Neural cell (in vitro differentiated cells): ENCODE measurements at regions not wholly inside any gene's neighbourhood (a gene's known extent, or its start where the extent isn't known, plus 50 kb on each side); places are given as distances from the start of the nearest gene placed in this dataset.

ENCODE experiments used
- H2AFZ ChIP-seq: fragments of 200-600, 300-800 bp; sonication (generic), shearing (Covaris generic); 2 replicates; pipeline ENCODE4 v1.6.0; 2014; ENCODE audit warnings: low read depth, mild to moderate bottlenecking, antibody characterized with exemption, low read length, moderate library complexity
- H3F3A ChIP-seq: fragments of 200-600 bp; shearing (Covaris generic); 2 replicates; pipeline ENCODE4 v1.6.1; 2016; ENCODE audit warnings: mild to moderate bottlenecking, moderate library complexity, mixed read lengths, antibody characterized with exemption, low read length; ENCODE audit not compliant: insufficient read depth, poor library complexity, severe bottlenecking
- H3K27ac ChIP-seq: fragments of 200-600, 300-800 bp; sonication (generic), shearing (Covaris generic); 2 replicates; pipeline ENCODE4 v1.5.1; 2014; ENCODE audit warnings: mild to moderate bottlenecking, low read length, moderate library complexity
- H3K27me3 ChIP-seq: fragments of 300-800, 200-600 bp; sonication (generic), shearing (Covaris generic); 2 replicates; pipeline ENCODE4 v1.6.0; 2014; ENCODE audit warnings: mild to moderate bottlenecking, low read depth, low read length, moderate library complexity; ENCODE audit not compliant: insufficient read depth
- H3K36me3 ChIP-seq: fragments of 300-800, 200-600 bp; sonication (generic), shearing (Covaris generic); 2 replicates; pipeline ENCODE4 v1.5.1; 2014; ENCODE audit warnings: mild to moderate bottlenecking, antibody characterized with exemption, low read length, moderate library complexity; ENCODE audit not compliant: insufficient read depth
- H3K4me2 ChIP-seq: fragments of 300-800, 200-600 bp; sonication (generic), shearing (Covaris generic); 2 replicates; pipeline ENCODE4 v1.6.0; 2014; ENCODE audit warnings: mild to moderate bottlenecking, low read length
- H3K4me3 ChIP-seq: fragments of 300-800, 200-600 bp; sonication (generic), shearing (Covaris generic); 2 replicates; pipeline ENCODE4 v1.5.1; 2014; ENCODE audit warnings: mild to moderate bottlenecking, low read length, moderate library complexity
- H3K79me2 ChIP-seq: fragments of 200-600 bp; shearing (Covaris generic); replicated peaks from 2 replicates; pipeline ENCODE4 v1.6.0; 2014; ENCODE audit warnings: mild to moderate bottlenecking, low read length, moderate library complexity; ENCODE audit not compliant: insufficient read depth
- H3K9ac ChIP-seq: fragments of 300-800, 200-600 bp; sonication (generic), shearing (Covaris generic); 2 replicates; pipeline ENCODE4 v1.6.1; 2016; ENCODE audit warnings: mild to moderate bottlenecking, low read length, mixed read lengths
- H3K9me2 ChIP-seq: fragments of 200-600 bp; shearing (Covaris generic); 2 replicates; pipeline ENCODE4 v1.6.1; 2016; ENCODE audit warnings: mild to moderate bottlenecking, low read length, mixed read lengths; ENCODE audit not compliant: insufficient read depth
- H3K9me3 ChIP-seq: fragments of 200-600, 300-800 bp; sonication (generic), shearing (Covaris generic); 2 replicates; pipeline ENCODE4 v1.6.1; 2016; ENCODE audit warnings: mild to moderate bottlenecking, mixed run types, low read length, moderate library complexity, mixed read lengths
- H4K20me1 ChIP-seq: fragments of 200-600 bp; shearing (Covaris generic); 2 replicates; pipeline ENCODE4 v1.6.1; 2016; ENCODE audit warnings: mild to moderate bottlenecking, mixed run types; ENCODE audit not compliant: insufficient read depth
- CTCF ChIP-seq: fragments of 450-650 bp; IDR thresholded peaks from 2 replicates; pipeline ENCODE4 v1.5.1; 2014; ENCODE audit warnings: antibody characterized with exemption, mild to moderate bottlenecking, moderate library complexity; ENCODE audit not compliant: poor library complexity, severe bottlenecking
- EP300 ChIP-seq: fragments of 450-650 bp; conservative IDR thresholded peaks from 2 replicates; pipeline ENCODE4 v1.6.1; 2014; ENCODE audit warnings: antibody characterized with exemption, mild to moderate bottlenecking, moderate library complexity; ENCODE audit not compliant: poor library complexity, severe bottlenecking
- EZH2 ChIP-seq: fragments of 200-600, 300-800 bp; shearing (Covaris generic), sonication (generic); IDR thresholded peaks from 2 replicates; pipeline ENCODE4 v1.6.1; 2014; ENCODE audit warnings: antibody characterized with exemption, low read length, borderline replicate concordance, mild to moderate bottlenecking; ENCODE audit not compliant: insufficient read depth, poor library complexity, severe bottlenecking
- MXI1 ChIP-seq: fragments of 450-650 bp; conservative IDR thresholded peaks from 2 replicates; pipeline ENCODE4 v1.6.1; 2014; ENCODE audit warnings: antibody characterized with exemption, mild to moderate bottlenecking; ENCODE audit not compliant: poor library complexity, severe bottlenecking
- POLR2AphosphoS5 ChIP-seq: IDR thresholded peaks from 2 replicates; pipeline ENCODE4 v1.6.1; 2012
- RAD21 ChIP-seq: fragments of 450-650 bp; conservative IDR thresholded peaks from 2 replicates; pipeline ENCODE4 v1.6.1; 2014; ENCODE audit warnings: antibody characterized with exemption, mild to moderate bottlenecking, moderate library complexity
- REST ChIP-seq: IDR thresholded peaks from 2 replicates; pipeline ENCODE4 v1.6.1; 2012; ENCODE audit warnings: borderline replicate concordance
- SMC3 ChIP-seq: fragments of 450-650 bp; conservative IDR thresholded peaks from 2 replicates; pipeline ENCODE4 v1.6.1; 2014; ENCODE audit warnings: antibody characterized with exemption, mild to moderate bottlenecking, moderate library complexity; ENCODE audit not compliant: poor library complexity
- TAF1 ChIP-seq: IDR thresholded peaks from 2 replicates; pipeline ENCODE4 v1.6.1; 2012; ENCODE audit warnings: low read depth

- Histone ChIP-seq H3K9ac (no peak overlapping the region), H3K36me3 (no peaks in the 10 kb centered on the region), H3K79me2 (no peaks in the 10 kb centered on the region), H4K20me1 (no peaks in the 10 kb centered on the region), H3K27ac (no peak overlapping the region), H3K9me3 (no peaks in the 10 kb centered on the region), H3K4me2 (no peak overlapping the region), H2AFZ (no peak overlapping the region), H3K9me2 (no peaks in the 10 kb centered on the region), H3K27me3 (no peaks in the 10 kb centered on the region), H3K4me3 (no peak overlapping the region), H3F3A (no peaks in the 10 kb centered on the region)
- TF ChIP-seq CTCF (no peak), TAF1 (no peak), REST (no peak), EZH2 (no peak), RAD21 (no peak)
Observed at GRCh38 chr5:27592231-27592630, 553.8 kb upstream of the CDH9 start.

GRCh38 chr5:27590503-27590902 lies 552.1 kb upstream of the CDH9 start:
- no peaks in the 10 kb centered on the region for H3K36me3 ChIP-seq
- no peak overlapping the region for H3K27ac ChIP-seq
- no peak overlapping the region for H2AFZ ChIP-seq
- no peak overlapping the region for H3K4me2 ChIP-seq
- no peak overlapping the region for H3K4me3 ChIP-seq
- H3F3A ChIP-seq = no peaks in the 10 kb centered on the region
- no peaks in the 10 kb centered on the region for H3K79me2 ChIP-seq
- no peak overlapping the region for H3K9ac ChIP-seq
- no peaks in the 10 kb centered on the region for H3K9me3 ChIP-seq
- TF ChIP-seq RAD21 = no peak
- no peak for TF ChIP-seq TAF1
- TF ChIP-seq MXI1 = no peak
- no peak for TF ChIP-seq POLR2AphosphoS5
- TF ChIP-seq EZH2 = no peak
- TF ChIP-seq EP300 = no peak
- TF ChIP-seq REST = no peak
- no peak for TF ChIP-seq SMC3
- no peak for TF ChIP-seq CTCF
- H4K20me1 ChIP-seq = no peaks in the 10 kb centered on the region
- H3K9me2 ChIP-seq = no peaks in the 10 kb centered on the region
- no peaks in the 10 kb centered on the region for H3K27me3 ChIP-seq
